GM21619 (cell line): ENCODE measurements at regions not wholly inside any gene's neighbourhood (a gene's known extent, or its start where the extent isn't known, plus 50 kb on each side); places are given as distances from the start of the nearest gene placed in this dataset.
"Not testable (repeated sequence)": the region's sequence is repeated elsewhere in the genome, so short reads cannot be mapped to it uniquely, and the experiment has no call there.

Source experiments
- ATAC-seq: cut with Tn5 transposase; IDR thresholded peaks from one replicate; pipeline ENCODE4 v1.9.1; 2021; ENCODE audit not compliant: unreplicated experiment

DNA sequence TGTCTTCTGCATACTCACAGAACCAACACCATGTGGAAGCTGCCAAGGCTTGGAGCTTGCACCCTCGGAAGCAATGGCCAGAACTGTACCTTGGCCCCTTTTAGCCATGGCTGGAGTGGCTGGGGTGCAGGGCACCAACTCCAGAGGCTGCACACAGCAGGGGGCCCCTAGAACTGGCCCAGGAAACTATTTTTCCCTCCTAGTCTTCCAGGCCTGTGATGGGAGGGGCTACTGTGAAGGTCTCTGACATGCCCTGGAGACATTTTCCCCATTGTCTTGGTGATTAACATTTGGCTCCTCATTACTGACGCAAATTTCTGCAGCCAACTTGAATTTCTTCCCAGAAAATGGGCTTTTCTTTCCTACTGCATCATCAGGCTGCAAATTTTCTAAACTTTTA lies 248.6 kb upstream of the RHOBTB1 start:
- ATAC-seq = not testable (repeated sequence)

DNA sequence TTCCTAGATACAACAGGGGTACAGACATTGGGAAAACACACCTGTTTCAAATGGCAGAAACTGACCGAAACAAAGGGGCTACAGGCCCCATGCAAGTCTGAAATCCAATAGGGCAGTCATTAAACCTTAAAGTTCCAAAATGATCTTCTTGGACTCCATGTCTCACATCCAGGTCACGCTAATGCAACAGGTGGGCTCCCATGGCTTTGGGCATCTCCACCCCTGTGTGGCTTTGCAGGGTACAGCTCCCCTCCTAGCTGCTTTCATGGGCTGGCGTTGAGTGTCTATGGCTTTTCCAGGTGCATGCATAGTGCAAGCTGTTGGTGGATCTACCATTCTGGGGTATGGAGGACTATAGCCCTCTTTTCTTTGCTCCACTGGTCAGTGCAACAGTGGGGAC lies 248.1 kb upstream of the RHOBTB1 start:
- ATAC-seq = no peak

DNA sequence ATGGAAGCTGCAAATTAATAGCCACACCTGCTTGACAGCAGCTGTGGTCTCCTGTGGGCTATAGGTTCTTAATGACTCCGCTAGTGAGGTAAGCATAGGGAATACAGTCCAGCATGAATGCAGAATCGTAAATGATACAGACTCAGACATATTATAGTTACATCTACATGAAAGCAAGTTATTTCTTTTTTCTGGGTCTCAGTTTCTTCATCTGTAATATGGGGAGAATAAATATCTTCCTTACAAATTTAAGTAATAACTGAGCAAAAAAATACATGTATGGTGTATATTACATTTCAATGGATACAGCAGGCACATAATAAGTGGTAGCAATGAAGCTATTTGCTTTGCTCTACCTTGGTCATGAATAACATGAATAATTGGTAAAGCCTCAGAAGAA lies 245.9 kb upstream of the RHOBTB1 start:
- no peak for ATAC-seq

GRCh38 chr10:61188691-61189090 lies 244.7 kb upstream of the RHOBTB1 start:
- ATAC-seq = no peak

DNA sequence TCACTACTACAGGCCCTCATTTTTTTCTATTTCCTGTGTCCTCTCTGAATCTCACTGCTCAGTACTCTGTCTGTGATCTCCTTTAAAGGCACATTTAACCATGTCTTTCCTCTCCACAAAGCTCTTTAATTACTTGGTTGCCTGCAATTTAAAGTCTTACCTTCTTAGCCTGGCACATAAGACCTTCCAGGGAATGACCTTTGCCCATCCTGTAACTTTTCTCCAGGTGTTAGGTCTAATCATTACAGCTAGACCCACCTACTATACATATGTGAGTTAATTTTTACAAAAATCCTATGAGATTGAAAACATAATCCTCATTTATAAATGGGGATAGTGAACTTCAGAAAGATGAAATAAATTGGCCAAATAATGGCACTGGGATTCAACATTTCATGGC lies 244.1 kb upstream of the RHOBTB1 start:
- ATAC-seq = no peak

- no peak for ATAC-seq
Measured at GRCh38 chr10:61187601-61188000, 243.6 kb upstream of the RHOBTB1 start.

- no peak for ATAC-seq
Measured at GRCh38 chr10:61186408-61186807, 242.4 kb upstream of the RHOBTB1 start.

DNA sequence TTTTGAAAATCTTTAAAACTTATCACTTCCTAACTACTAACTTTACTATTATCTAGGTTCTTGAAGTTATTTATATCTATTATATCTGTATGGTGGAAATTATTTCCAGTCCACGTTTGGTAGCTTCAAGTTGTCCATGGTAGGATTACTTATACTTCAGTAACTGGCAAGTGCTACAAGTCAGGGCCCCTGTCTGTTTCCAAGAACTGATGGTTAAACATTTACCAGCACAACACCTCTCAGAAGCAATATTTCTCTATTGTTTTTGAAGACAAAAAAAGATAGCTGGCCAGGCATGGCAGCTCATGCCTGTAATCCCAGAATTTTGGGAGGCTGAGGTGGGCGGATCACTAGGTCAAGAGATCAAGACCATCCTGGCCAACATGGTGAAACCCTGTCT lies 240.4 kb upstream of the RHOBTB1 start:
- ATAC-seq = no peak

- ATAC-seq = no peak
Measured at GRCh38 chr10:61183967-61184366, 240.0 kb upstream of the RHOBTB1 start.

DNA sequence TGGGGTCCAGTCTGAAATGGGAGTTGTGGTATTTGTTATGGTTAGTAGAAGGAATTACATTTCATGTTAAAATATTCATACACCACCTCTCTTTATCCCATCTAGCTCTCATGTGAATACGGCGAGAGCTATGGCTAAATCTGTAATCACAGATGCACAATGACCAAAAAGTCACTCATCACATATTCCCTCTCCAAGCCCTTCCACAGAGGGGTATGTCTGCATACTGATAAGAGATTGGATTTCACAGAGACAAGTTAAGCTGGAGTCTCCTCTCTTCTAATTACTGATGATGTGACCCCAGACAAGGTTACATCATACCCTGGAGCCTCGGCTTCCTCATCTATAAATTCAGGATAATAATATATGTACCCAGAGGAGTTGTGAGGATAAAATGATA lies 237.8 kb upstream of the RHOBTB1 start:
- ATAC-seq = no peak

- ATAC-seq = no peak
Measured at GRCh38 chr10:61179771-61180170, 235.8 kb upstream of the RHOBTB1 start.

GRCh38 chr10:61176424-61176823 lies 232.4 kb upstream of the RHOBTB1 start:
- ATAC-seq = no peak

DNA sequence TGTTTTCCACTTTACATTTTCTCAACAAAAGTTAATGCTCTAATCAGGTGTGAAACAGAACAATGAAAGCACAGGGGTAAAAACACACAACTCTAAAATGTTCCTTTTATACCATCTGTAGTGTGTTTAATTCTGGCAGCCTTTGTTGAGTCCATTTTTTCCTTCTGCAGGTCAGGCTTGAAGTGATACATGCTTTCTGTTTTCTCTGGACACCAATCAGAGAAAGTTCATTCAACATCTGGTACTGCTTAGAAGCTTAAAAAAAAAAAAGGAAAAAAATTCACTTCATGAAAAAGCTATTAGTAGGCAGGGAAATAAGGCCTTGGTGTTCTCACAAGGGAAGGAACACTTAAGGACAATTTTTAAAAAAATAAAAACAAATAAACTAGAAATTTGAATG lies 231.3 kb upstream of the RHOBTB1 start:
- no peak for ATAC-seq

GRCh38 chr10:61173450-61173849 lies 229.5 kb upstream of the RHOBTB1 start:
- ATAC-seq = no peak

GRCh38 chr10:61172182-61172926 lies 228.4 kb upstream of the RHOBTB1 start:
- ATAC-seq = no peak

DNA sequence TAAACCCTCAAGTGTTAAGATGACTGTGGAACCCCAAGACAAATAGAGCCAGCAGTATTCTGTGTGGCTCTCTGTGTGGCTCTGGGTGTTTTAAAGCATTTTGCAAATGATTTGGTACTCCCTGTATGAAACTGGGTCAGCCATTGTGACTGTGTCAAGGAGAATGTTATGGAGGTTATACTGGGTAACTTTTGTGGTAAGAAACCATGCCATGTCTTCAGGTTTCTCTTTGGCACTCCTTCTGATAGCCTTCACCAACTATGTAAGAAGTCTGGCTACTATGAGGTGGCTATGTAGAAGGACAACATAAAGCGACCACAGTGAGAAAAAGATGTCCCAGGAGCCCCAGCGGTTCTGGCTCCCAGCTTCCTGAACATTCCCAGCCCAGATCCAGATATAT lies 226.6 kb upstream of the RHOBTB1 start:
- no peak for ATAC-seq

DNA sequence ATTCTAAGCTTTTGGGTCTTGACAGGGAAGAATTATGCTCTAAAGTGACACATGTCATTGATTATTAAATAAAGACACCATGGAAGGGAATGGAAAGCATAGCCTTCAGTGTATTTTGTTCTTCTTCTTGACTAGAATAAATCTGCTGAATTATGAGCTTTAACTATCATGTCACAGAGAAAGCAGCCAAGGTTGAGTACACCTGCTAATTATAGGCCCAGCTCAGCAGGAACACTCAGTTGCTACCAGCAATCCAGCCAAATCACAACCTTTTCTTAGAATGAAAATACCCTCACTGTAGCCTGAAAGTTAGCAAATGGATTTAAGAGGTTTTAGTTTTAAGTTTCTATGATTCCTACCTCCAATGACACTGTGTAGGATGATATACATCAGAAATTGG lies 225.3 kb upstream of the RHOBTB1 start:
- ATAC-seq = no peak

DNA sequence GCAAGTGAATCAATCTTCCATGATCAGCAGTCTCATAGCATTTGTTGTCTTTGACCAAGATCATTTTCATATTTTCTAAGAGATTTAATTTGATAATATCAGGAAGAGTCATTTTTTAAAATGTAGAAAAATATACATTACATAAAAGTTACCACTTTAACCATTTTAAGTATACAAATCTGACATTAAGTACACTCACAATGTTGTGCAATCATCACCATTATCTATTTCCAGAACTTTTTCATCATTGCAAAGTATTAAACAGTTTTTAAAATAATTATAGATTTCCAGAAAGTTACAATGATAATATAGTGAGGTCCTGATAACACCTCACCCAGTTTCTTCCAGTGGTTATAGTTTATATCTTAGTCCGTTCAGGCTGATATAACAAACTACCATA lies 222.5 kb upstream of the RHOBTB1 start:
- no peak for ATAC-seq

- ATAC-seq = no peak
Measured at GRCh38 chr10:61166065-61166464, 222.1 kb upstream of the RHOBTB1 start.

GRCh38 chr10:61164458-61165160 lies 220.6 kb upstream of the RHOBTB1 start:
- no peak for ATAC-seq

DNA sequence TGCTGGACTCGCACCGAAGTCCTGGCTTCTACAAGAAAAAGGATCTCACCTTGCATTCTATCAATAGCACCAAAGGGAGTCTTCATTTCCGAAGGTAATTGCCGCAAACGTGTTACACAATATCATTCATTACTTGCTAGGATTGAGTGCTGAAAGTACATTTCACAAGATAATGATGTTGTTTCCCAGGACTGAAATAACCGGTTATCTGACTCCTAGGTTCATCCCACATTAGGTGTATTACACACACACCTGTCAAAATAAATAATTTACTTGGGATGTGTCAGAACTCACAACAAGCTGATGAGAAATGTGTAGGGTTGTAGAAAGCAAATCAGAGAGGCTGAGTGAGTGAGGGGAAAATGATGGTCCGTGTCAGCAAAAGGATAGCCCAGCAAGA lies 219.4 kb upstream of the RHOBTB1 start:
- no peak for ATAC-seq

DNA sequence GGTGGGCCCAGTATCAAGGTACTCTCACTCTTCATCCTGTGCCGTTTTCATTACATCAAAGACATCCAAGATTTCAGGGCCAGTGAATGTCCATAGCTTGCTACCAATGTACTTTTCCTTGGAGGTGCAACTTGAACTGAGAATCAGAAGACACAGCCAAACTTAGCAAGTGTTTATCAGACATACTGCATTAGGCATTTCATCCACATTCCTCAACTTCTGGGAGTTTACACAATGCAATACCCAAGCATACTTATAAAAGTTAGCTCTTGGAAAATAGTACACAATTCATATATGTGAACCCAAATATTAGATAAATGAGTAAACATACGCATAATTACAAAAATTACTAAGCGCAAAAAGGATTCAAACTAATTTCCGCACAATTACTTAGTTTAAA lies 216.3 kb upstream of the RHOBTB1 start:
- ATAC-seq = no peak

GRCh38 chr10:61159253-61159652 lies 215.3 kb upstream of the RHOBTB1 start:
- ATAC-seq = no peak
